GM12878 (cell line): ENCODE measurements at regions not wholly inside any gene's neighbourhood (a gene's known extent, or its start where the extent isn't known, plus 50 kb on each side); places are given as distances from the start of the nearest gene placed in this dataset.

ENCODE experiments used
- ATAC-seq: fragments of 200-7000 bp; cut with Tn5 transposase; 3 replicates; pipeline ENCODE4 v1.9.1; 2020; ENCODE audit warnings: mild to moderate bottlenecking, moderate library complexity
- BruUV-seq: library from RNA; stranded (reverse); fragments of 400-500 nt; replicated peaks from 2 replicates; lab custom pipeline; 2021; lab: Mats Ljungman, UMichigan
- CTCF ChIA-PET: fragments of 300-600 bp; sonication (Branson Sonifier 250); formaldehyde crosslinking; extraction: SDS; loops from one replicate; lab custom pipeline; 2021; ENCODE audit warnings: inconsistent platforms; lab: Yijun Ruan, JAX
- POLR2A ChIA-PET: fragments of 350-600 bp; formaldehyde crosslinking; extraction: SDS; loops from one replicate; lab custom pipeline; 2021; ENCODE audit warnings: inconsistent platforms; lab: Charles Lee
- RAD21 ChIA-PET: fragments of 300-600 bp; sonication (Branson Sonifier 250); formaldehyde crosslinking; loops from one replicate; lab custom pipeline; 2023; ENCODE audit warnings: antibody characterized with exemption; ENCODE audit not compliant: unreplicated experiment; lab: Charles Lee
- SMC1A ChIA-PET: fragments of 300-600 bp; sonication (Branson Sonifier 250); formaldehyde crosslinking; loops from one replicate; lab custom pipeline; 2023; ENCODE audit not compliant: unreplicated experiment, uncharacterized antibody; lab: Charles Lee
- DNase-seq: peaks from one replicate; pipeline ENCODE4 v3.0.0-alpha.2; 2011; ENCODE audit warnings: low read depth, low spot score
- FAIRE-seq: peaks from 3 replicates; lab custom pipeline; 2011; peaks lifted over from hg19 to GRCh38; lab: Jason Lieb, UNC
- H2AFZ ChIP-seq: 2 replicates; pipeline ENCODE4 v1.6.0; 2011; ENCODE audit warnings: low read depth, low read length, control low read depth; ENCODE audit not compliant: control insufficient read depth
- H3K27ac ChIP-seq: 2 replicates; pipeline ENCODE4 v1.5.1; 2011; ENCODE audit warnings: control low read depth; ENCODE audit not compliant: control insufficient read depth, insufficient read depth
- H3K27me3 ChIP-seq, 2 experiments: replicated peaks in 1 of 2; 2 replicates each; pipeline versions ENCODE4 v1.6.0 to v1.6.1; 2011; ENCODE audit warnings: low read length in 1 of 2; ENCODE audit not compliant: control insufficient read depth in 2 of 2, insufficient read depth in 2 of 2
- H3K36me3 ChIP-seq, 2 experiments: 2 replicates each; pipeline ENCODE4 v1.5.1; 2011; ENCODE audit warnings: low read length in 1 of 2; ENCODE audit not compliant: control insufficient read depth in 2 of 2, insufficient read depth in 2 of 2
- H3K4me1 ChIP-seq: 2 replicates; pipeline ENCODE4 v1.6.1; 2011; ENCODE audit warnings: mild to moderate bottlenecking, low read length, moderate library complexity, mixed read lengths; ENCODE audit not compliant: control insufficient read depth, insufficient read depth
- H3K4me2 ChIP-seq: 2 replicates; pipeline ENCODE4 v1.6.0; 2011; ENCODE audit warnings: control low read depth; ENCODE audit not compliant: control insufficient read depth, insufficient read depth
- H3K4me3 ChIP-seq: fragments of 200-600 bp; sonication (generic); 2 replicates; pipeline ENCODE4 v1.5.1; 2016
- H3K79me2 ChIP-seq: 2 replicates; pipeline ENCODE4 v1.6.0; 2011; ENCODE audit warnings: low read length; ENCODE audit not compliant: control insufficient read depth, insufficient read depth
- H3K9ac ChIP-seq: 2 replicates; pipeline ENCODE4 v1.8.0; 2011; ENCODE audit warnings: low read length, control low read depth, mixed read lengths; ENCODE audit not compliant: control insufficient read depth, insufficient read depth
- H3K9me3 ChIP-seq: replicated peaks from 3 replicates; pipeline ENCODE4 v1.5.1; 2011; ENCODE audit warnings: mild to moderate bottlenecking, low read length; ENCODE audit not compliant: control insufficient read depth, insufficient read depth
- H4K20me1 ChIP-seq: 2 replicates; pipeline ENCODE4 v1.6.0; 2011; ENCODE audit not compliant: control insufficient read depth, insufficient read depth
- ATF3 ChIP-seq: IDR thresholded peaks from 2 replicates; pipeline ENCODE4 v1.6.1; 2011; ENCODE audit warnings: low read depth, mild to moderate bottlenecking, low read length, moderate library complexity, borderline replicate concordance; ENCODE audit errors: extremely low read depth
- FOXM1 ChIP-seq: IDR thresholded peaks from 2 replicates; pipeline ENCODE4 v1.6.1; 2012; ENCODE audit warnings: low read depth, mild to moderate bottlenecking, inconsistent platforms, low read length, moderate library complexity
- HDAC2 ChIP-seq: fragments of 200-600 bp; sonication (generic); IDR thresholded peaks from 2 replicates; pipeline ENCODE4 v1.6.1; 2017
- IKZF1 ChIP-seq: fragments of 450-650 bp; conservative IDR thresholded peaks from 2 replicates; pipeline ENCODE4 v1.6.1; 2017; ENCODE audit warnings: antibody characterized with exemption, mild to moderate bottlenecking
- MTA2 ChIP-seq: fragments of 450-650 bp; IDR thresholded peaks from 2 replicates; pipeline ENCODE4 v1.6.1; 2016; ENCODE audit warnings: low read depth, mild to moderate bottlenecking, moderate library complexity
- NR2C2 ChIP-seq: IDR thresholded peaks from 2 replicates; pipeline ENCODE4 v1.6.1; 2011; ENCODE audit warnings: borderline replicate concordance, low read depth; ENCODE audit not compliant: control insufficient read depth, insufficient read length
- POU2F2 ChIP-seq: IDR thresholded peaks from 3 replicates; pipeline ENCODE4 v1.6.1; 2011; ENCODE audit warnings: low read depth, mild to moderate bottlenecking, low read length, borderline replicate concordance
- SIN3A ChIP-seq: IDR thresholded peaks from 2 replicates; pipeline ENCODE4 v1.6.1; 2012; ENCODE audit warnings: low read depth, low read length, improper control_type of control experiment
- SP1 ChIP-seq: IDR thresholded peaks from one replicate; pipeline ENCODE4 v1.6.1; 2011; ENCODE audit warnings: low read depth, low read length
- SREBF1 ChIP-seq: IDR thresholded peaks from 2 replicates; pipeline ENCODE4 v1.6.1; 2012; ENCODE audit warnings: mild to moderate bottlenecking, low read length
- USF2 ChIP-seq: IDR thresholded peaks from 2 replicates; pipeline ENCODE4 v1.6.1; 2011; ENCODE audit warnings: low read depth, low read length, improper control_type of control experiment, borderline replicate concordance
- WGBS: methylation state at CpG from one replicate; pipeline ENCODE4 v1.1.6; 2016; ENCODE audit warnings: low lambda C conversion rate; ENCODE audit not compliant: insufficient replicate concordance, insufficient coverage; ENCODE audit errors: missing lambda C conversion rate; 5-methylcytosine and 5-hydroxymethylcytosine counted together
- in situ Hi-C: fragments of 300-500 bp; cut with MboI; formaldehyde crosslinking; loops from 9 replicates; pipeline ENCODE4 v1.14.3; 2018; ENCODE audit warnings: mixed read lengths
- intact Hi-C: fragments of 100-400 bp; cut with micrococcal nuclease; formaldehyde crosslinking; loops from one replicate; pipeline ENCODE4 v1.14.2; 2022; ENCODE audit not compliant: unreplicated experiment

- Histone ChIP-seq H3K36me3 (no peaks in the 10 kb centered on the region), H3K9me3 (no peaks in the 10 kb centered on the region), H3K9ac (no peak overlapping the region), H4K20me1 (no peaks in the 10 kb centered on the region), H3K27ac (no peak overlapping the region), H3K27me3 (no peaks in the 10 kb centered on the region), H2AFZ (no peak overlapping the region), H3K4me2 (no peak overlapping the region), H3K4me3 (no peak overlapping the region), H3K4me1 (no peaks in the 10 kb centered on the region), H3K79me2 (no peaks in the 10 kb centered on the region)
- ChIA-PET SMC1A (no interaction called here), POLR2A (no interaction called here), RAD21 (no interaction called here), CTCF (no interaction called here)
- BruUV-seq, result no TSS peak
- 33% methylated on average over 10 of the region's 10 CpGs for WGBS
- DNase-seq, result no peak
- no peak for FAIRE-seq
- intact Hi-C loops (no loop called here), in situ Hi-C loops (no loop called here)
- no peak for ATAC-seq
- TF ChIP-seq HDAC2 (no peak), IKZF1 (no peak), SREBF1 (no peak), FOXM1 (no peak), USF2 (no peak), SIN3A (no peak), POU2F2 (no peak), NR2C2 (no peak), ATF3 (no peak), SP1 (no peak), MTA2 (no peak)
These were observed 379.0 kb downstream of the THBS2 start for GRCh38 chr6:168874637-168875036.
